ENCODE measurements at regions not wholly inside any gene's neighbourhood (a gene's known extent, or its start where the extent isn't known, plus 50 kb on each side); places are given as distances from the start of the nearest gene placed in this dataset.

DNA sequence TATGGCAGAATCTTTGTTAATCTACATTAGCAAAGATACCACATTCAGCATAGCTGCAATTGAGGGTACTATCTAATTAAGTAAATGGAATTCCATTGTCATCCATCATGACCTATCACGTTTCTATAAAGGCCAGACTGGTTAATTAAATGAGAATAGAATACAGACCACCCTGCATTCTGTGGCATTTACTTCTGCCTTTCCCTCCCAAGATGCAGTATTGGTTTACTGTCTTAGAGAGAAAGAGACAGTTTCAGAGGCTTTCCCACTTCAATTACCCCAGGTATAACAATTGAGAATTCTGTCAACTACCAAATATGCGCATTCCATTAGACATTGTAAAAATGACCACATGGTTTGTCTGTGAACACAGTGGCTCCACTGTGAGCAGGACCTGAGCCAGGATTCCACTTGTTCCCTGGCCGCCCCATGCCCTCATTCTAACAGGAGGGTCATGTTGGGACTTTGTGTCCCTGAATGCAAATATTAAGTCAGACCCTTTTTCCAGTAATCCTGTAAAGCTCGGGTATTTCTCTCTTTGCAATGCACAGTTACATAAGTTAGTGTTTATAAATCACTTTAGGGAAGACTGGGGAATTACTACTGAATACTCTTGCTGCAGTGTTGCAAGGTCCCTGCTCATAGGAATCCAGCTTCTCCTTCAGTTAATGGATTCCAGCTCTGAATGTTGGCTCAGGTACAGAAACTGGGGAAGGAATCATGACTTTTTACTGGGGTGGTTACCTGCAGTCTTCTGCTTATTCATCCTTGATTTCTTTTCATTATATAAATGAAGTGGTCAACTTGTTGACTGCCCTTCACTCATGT lies 261.0 kb downstream of the PDGFC start:
- Mint-ChIP-seq H3K27ac (no peak overlapping the region), H3K9me3 (peaks cover 0 to 53% (median 9%) of the 10 kb centered on the region in 6 donors), H3K27me3 (ENCODE audit: low read depth in 3 of 3) (no peaks in the 10 kb centered on the region), H3K36me3 (no peaks in the 10 kb centered on the region), H3K4me1 (no peaks in the 10 kb centered on the region), H3K4me3 (no peak overlapping the region)
- DNase-seq: no peak

- no peaks in the 10 kb centered on the region for H3K36me3 Mint-ChIP-seq
- H3K27me3 Mint-ChIP-seq (ENCODE audit: low read depth in 3 of 3): no peaks in the 10 kb centered on the region
- H3K9me3 Mint-ChIP-seq: peaks cover 1 to 38% (median 7%) of the 10 kb centered on the region in 6 donors
- H3K4me3 Mint-ChIP-seq: no peak overlapping the region
- H3K27ac Mint-ChIP-seq: no peak overlapping the region
- no peaks in the 10 kb centered on the region for H3K4me1 Mint-ChIP-seq
- DNase-seq: no peak
These were observed 266.3 kb downstream of the PDGFC start for GRCh38 chr4:156705311-156705710.

- Mint-ChIP-seq H3K4me3 (no peak overlapping the region), H3K9me3 (peaks cover 0 to 39% (median 8%) of the 10 kb centered on the region in 6 donors), H3K27ac (no peak overlapping the region), H3K4me1 (no peaks in the 10 kb centered on the region), H3K27me3 (ENCODE audit: low read depth in 3 of 3) (no peaks in the 10 kb centered on the region), H3K36me3 (no peaks in the 10 kb centered on the region)
- DNase-seq: no peak
These were observed 276.4 kb downstream of the PDGFC start for GRCh38 chr4:156695163-156695562.

DNA sequence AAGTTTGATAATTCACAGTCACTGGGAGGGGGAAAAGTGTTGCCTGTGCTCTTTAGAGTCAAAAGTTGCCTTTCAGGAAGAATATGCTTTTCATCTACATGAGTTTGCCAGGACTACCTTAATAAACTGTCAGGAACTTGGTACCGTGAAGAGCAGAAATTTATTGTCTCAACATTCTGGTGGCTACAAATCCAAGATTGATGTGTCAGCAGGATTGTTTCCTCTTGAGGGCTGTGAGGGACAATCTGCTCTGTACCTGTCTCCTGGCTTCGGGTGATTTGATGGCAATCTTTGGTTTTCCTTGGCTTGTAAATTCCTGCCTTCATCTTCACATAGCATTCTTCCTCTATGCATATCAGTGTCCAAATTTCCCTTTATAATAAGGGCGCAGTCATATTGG lies 277.2 kb downstream of the PDGFC start:
- DNase-seq: no peak
- H3K4me3 Mint-ChIP-seq: no peak overlapping the region
- no peaks in the 10 kb centered on the region for H3K4me1 Mint-ChIP-seq
- no peak overlapping the region for H3K27ac Mint-ChIP-seq
- H3K9me3 Mint-ChIP-seq: peaks cover 0 to 44% (median 10%) of the 10 kb centered on the region in 6 donors
- no peaks in the 10 kb centered on the region for H3K36me3 Mint-ChIP-seq
- H3K27me3 Mint-ChIP-seq (ENCODE audit: low read depth in 3 of 3): peaks cover 0 to 3% (median 0%) of the 10 kb centered on the region in 3 donors

DNA sequence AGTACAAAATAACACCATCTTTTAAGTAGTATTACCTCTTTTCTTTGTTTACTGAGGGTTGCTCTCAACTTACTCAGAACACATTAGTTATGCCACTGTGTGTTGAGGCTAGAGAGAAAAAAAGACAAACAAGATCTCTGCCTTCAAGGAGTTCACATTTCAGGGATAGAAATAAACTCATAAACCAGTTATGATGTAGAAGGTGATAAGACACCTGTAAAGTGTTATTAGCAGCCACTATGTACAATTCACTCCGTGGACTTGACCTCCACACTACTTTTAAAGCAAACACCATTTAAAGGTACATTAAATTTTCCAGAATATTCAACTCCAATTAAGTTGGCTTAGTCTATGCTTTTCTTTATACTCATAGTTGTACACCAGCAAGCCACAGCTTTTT lies 278.0 kb downstream of the PDGFC start:
- Mint-ChIP-seq H3K36me3 (no peaks in the 10 kb centered on the region), H3K27me3 (ENCODE audit: low read depth in 3 of 3) (peaks cover 0 to 3% (median 0%) of the 10 kb centered on the region in 3 donors), H3K9me3 (peaks cover 3 to 44% (median 10%) of the 10 kb centered on the region in 6 donors), H3K4me1 (no peaks in the 10 kb centered on the region), H3K4me3 (no peak overlapping the region), H3K27ac (no peak overlapping the region)
- DNase-seq: no peak

GRCh38 chr4:156692016-156692415 lies 279.6 kb downstream of the PDGFC start:
- no peak overlapping the region for H3K27ac Mint-ChIP-seq
- no peaks in the 10 kb centered on the region for H3K4me1 Mint-ChIP-seq
- no peak for DNase-seq
- H3K9me3 Mint-ChIP-seq: peaks cover 7 to 44% (median 11%) of the 10 kb centered on the region in 6 donors
- no peaks in the 10 kb centered on the region for H3K36me3 Mint-ChIP-seq
- peaks cover 0 to 3% (median 0%) of the 10 kb centered on the region in 3 donors for H3K27me3 Mint-ChIP-seq (ENCODE audit: low read depth in 3 of 3)
- H3K4me3 Mint-ChIP-seq: no peak overlapping the region

DNA sequence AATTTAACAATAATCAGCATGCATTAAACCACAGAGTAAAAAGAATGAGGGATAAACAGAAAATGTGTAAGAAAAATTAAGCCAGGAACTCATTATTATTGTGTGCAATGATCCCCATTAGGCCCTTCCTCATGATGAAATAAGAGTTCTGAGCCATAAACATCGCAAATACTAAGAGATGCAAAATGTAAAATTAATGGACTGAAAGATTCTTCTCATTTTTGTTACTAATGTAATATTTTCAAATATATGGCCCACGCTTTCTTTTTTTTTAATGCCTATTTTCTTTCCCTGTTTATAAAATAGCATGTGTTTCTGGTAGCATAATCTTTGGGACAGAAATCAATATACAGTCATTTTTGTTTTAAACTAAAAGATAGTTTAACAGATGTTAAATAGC lies 281.0 kb downstream of the PDGFC start:
- H3K4me3 Mint-ChIP-seq: no peak overlapping the region
- no peak overlapping the region for H3K27ac Mint-ChIP-seq
- H3K36me3 Mint-ChIP-seq: no peaks in the 10 kb centered on the region
- no peaks in the 10 kb centered on the region for H3K4me1 Mint-ChIP-seq
- DNase-seq: no peak
- H3K27me3 Mint-ChIP-seq (ENCODE audit: low read depth in 3 of 3): peaks cover 0 to 3% (median 0%) of the 10 kb centered on the region in 3 donors
- H3K9me3 Mint-ChIP-seq: peaks cover 8 to 40% (median 11%) of the 10 kb centered on the region in 6 donors

- peaks cover 0 to 3% (median 0%) of the 10 kb centered on the region in 3 donors for H3K27me3 Mint-ChIP-seq (ENCODE audit: low read depth in 3 of 3)
- DNase-seq: no peak
- H3K9me3 Mint-ChIP-seq: peaks cover 5 to 23% (median 14%) of the 10 kb centered on the region in 6 donors
- no peaks in the 10 kb centered on the region for H3K4me1 Mint-ChIP-seq
- no peak overlapping the region for H3K4me3 Mint-ChIP-seq
- no peak overlapping the region for H3K27ac Mint-ChIP-seq
- H3K36me3 Mint-ChIP-seq: no peaks in the 10 kb centered on the region
These were observed 285.5 kb downstream of the PDGFC start for GRCh38 chr4:156686120-156686519.

DNA sequence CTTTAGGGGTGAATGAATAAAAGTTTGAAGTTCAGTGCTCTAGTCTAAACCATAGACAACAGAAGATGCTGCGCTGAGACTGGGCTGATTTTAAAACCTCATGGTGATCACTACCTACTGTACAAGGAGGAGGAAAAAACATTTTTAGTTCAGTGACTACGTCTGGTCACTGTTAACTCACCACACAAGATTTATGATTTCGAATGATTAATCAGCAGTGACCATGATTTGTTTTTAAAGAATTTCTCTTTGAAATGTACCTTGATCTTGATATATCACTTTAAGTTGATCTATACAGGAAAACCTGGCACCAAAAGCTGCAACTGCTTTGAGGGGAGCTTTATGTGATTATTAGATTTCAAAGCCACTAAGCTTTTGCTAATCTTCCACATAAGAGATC lies 286.3 kb downstream of the PDGFC start:
- H3K36me3 Mint-ChIP-seq: no peaks in the 10 kb centered on the region
- no peak overlapping the region for H3K4me3 Mint-ChIP-seq
- DNase-seq: no peak
- H3K27me3 Mint-ChIP-seq (ENCODE audit: low read depth in 3 of 3): peaks cover 0 to 3% (median 0%) of the 10 kb centered on the region in 3 donors
- no peaks in the 10 kb centered on the region for H3K4me1 Mint-ChIP-seq
- H3K9me3 Mint-ChIP-seq: peaks cover 5 to 23% (median 14%) of the 10 kb centered on the region in 6 donors
- no peak overlapping the region for H3K27ac Mint-ChIP-seq

GRCh38 chr4:156677656-156678055 lies 293.9 kb downstream of the PDGFC start:
- Mint-ChIP-seq H3K9me3 (peaks cover 0 to 22% (median 7%) of the 10 kb centered on the region in 6 donors), H3K4me1 (no peaks in the 10 kb centered on the region), H3K27me3 (ENCODE audit: low read depth in 3 of 3) (no peaks in the 10 kb centered on the region), H3K4me3 (no peak overlapping the region), H3K36me3 (peaks cover 0 to 3% (median 0%) of the 10 kb centered on the region in 3 donors), H3K27ac (no peak overlapping the region)
- no peak for DNase-seq

DNA sequence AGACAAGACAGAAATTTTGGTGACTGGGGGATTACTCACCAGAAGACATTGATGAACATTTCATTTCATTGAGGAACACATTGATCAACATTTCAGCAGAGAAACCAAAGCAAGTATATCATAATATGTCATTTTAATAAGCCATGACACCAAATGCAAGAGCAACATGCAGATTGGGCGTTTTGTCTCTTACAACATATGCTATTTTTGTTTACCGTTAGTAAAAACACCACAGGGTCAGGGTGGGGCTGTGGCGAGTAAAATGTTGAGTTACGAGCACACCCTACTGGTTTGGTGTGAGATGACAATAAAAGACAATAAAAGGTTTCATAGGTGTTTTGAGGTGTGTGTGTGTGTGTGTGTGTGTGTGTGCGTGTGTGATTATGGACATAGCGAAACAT lies 294.5 kb downstream of the PDGFC start:
- Mint-ChIP-seq H3K4me1 (no peaks in the 10 kb centered on the region), H3K36me3 (peaks cover 0 to 3% (median 0%) of the 10 kb centered on the region in 3 donors), H3K27me3 (ENCODE audit: low read depth in 3 of 3) (no peaks in the 10 kb centered on the region), H3K27ac (no peak overlapping the region), H3K9me3 (peaks cover 0 to 22% (median 7%) of the 10 kb centered on the region in 6 donors), H3K4me3 (no peak overlapping the region)
- DNase-seq: no peak

DNA sequence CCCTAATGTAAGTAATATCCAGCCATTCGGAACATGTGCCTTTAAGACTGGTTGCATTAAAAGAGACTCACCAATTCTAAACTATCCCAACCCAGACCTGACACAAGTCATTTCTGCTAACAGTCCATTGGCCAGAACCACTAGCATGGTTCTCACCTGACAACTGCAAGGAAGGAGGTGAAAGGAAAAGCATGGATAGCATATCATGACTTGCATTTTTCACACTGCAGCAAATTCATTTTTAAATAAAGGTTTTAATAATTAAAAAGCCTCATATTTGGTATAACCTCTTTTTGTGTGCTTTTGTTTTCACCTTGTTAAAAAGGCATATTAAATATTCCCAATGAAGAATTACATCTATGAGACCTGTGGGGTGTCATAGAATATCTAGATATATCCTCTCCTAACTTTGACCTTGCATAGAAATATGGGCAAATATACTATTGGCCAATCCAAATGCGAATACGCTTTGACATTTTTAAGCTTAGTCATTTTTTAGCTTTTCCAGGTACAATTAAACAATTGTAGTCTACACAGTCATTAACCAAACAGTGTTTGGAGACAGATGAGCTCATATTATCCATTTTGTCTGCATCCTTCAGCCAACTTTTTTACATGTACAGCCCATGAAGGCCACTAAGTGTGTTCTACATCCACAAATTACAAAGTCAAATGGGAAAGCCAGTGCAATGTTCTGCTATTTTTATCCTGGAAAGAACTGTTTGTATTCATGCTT lies 295.3 kb downstream of the PDGFC start:
- Mint-ChIP-seq H3K9me3 (peaks cover 0 to 18% (median 5%) of the 10 kb centered on the region in 6 donors), H3K27me3 (ENCODE audit: low read depth in 3 of 3) (no peaks in the 10 kb centered on the region), H3K27ac (no peak overlapping the region), H3K36me3 (peaks cover 0 to 3% (median 0%) of the 10 kb centered on the region in 3 donors), H3K4me1 (no peaks in the 10 kb centered on the region), H3K4me3 (no peak overlapping the region)
- no peak for DNase-seq

GRCh38 chr4:156673483-156673882 lies 298.1 kb downstream of the PDGFC start:
- Mint-ChIP-seq H3K27me3 (ENCODE audit: low read depth in 3 of 3) (no peaks in the 10 kb centered on the region), H3K9me3 (peaks cover 0 to 29% (median 5%) of the 10 kb centered on the region in 6 donors), H3K36me3 (peaks cover 0 to 3% (median 0%) of the 10 kb centered on the region in 3 donors), H3K27ac (no peak overlapping the region), H3K4me3 (no peak overlapping the region), H3K4me1 (no peaks in the 10 kb centered on the region)
- no peak for DNase-seq
